HG03342 (cell line): ENCODE measurements at regions not wholly inside any gene's neighbourhood (a gene's known extent, or its start where the extent isn't known, plus 50 kb on each side); places are given as distances from the start of the nearest gene placed in this dataset.

Experiments
- ATAC-seq: cut with Tn5 transposase; IDR thresholded peaks from one replicate; pipeline ENCODE4 v1.9.1; 2021; ENCODE audit warnings: mild to moderate bottlenecking, moderate library complexity; ENCODE audit not compliant: unreplicated experiment

DNA sequence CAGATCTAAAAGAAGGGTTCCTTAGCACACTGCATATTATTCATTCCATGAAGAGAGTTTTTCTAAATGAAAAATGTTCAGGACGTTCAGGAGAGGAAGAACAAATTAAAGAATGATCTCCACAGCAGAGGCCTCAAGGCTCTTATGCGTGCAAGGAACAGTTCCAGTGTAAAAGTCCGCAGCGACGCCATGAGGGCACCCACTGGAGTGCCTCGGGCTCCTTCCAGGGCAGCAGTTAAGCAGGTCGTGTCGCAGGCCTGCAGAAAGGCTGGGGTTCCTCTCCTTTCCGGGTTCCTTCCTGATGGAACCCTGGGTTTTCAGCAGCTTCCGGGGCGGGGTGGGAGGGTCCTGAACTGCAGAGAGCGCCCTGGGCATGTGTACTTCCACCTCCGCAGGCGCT, 87.1 kb upstream of the SELENOP start:
- no peak for ATAC-seq

GRCh38 chr5:42896523-42896922, 84.8 kb upstream of the SELENOP start:
- no peak for ATAC-seq

GRCh38 chr5:42894057-42894456, 82.4 kb upstream of the SELENOP start:
- no peak for ATAC-seq

- ATAC-seq: peak; percentile 92
These were observed 77.7 kb upstream of the SELENOP start for GRCh38 chr5:42889311-42889933.

GRCh38 chr5:42888771-42889170, 77.1 kb upstream of the SELENOP start:
- no peak for ATAC-seq

DNA sequence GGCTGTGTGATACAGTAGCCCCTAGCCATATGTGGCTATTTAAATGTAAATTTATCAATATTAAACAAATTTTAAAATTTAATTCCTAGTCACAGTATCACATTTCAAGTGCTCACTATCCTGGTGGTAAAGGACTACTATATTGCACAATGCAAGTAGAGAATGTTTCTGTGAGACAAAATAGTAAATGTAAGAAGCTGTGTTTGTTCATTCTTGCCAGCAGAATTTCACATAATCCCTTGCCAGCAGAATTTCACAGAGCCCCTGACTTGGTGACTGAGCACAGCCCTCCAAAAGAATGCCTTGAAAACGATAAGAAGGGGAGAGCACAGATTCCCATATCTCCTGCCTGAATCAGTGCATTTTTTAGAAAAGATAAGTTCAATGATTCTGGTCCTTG, 75.9 kb upstream of the SELENOP start:
- no peak for ATAC-seq

DNA sequence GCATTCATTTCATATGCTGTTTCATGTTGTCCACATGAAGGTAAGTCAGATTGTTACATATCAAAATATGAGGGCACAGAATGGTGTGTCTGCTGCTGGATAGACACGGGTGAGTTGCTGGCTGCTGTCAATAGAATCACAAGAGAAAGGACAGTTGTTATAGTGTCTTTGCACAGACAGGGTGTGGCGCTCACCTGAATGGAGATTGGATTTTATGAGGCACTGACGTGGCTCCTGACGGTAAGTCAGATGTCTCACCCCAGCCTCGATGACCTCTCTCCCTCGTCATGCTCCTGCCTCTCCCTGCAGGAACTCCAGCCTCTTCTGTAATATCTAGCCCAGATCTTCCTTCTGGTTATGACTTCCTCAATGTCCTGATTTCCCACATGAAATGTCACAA, 75.4 kb upstream of the SELENOP start:
- no peak for ATAC-seq

DNA sequence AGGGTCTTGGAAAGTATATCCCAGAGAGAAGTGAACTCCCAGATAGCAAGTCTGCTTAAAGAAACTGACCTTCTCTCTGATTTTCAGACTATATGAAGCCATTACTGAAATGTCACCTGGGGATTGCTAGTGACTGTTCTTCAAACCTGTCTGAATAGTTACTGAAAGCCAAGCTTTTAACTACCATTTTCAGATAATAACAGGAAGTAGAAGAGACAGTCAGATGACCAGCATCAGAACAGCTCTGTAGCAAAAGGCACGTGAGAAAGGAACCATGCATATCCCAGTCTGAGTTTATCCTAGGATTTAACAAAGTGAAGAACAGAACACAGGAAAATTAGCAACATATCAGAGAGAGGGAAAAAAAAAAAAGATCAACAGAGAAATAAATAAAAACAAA, 74.9 kb upstream of the SELENOP start:
- no peak for ATAC-seq

- no peak for ATAC-seq
These were observed 72.6 kb upstream of the SELENOP start for GRCh38 chr5:42884326-42884725.

DNA sequence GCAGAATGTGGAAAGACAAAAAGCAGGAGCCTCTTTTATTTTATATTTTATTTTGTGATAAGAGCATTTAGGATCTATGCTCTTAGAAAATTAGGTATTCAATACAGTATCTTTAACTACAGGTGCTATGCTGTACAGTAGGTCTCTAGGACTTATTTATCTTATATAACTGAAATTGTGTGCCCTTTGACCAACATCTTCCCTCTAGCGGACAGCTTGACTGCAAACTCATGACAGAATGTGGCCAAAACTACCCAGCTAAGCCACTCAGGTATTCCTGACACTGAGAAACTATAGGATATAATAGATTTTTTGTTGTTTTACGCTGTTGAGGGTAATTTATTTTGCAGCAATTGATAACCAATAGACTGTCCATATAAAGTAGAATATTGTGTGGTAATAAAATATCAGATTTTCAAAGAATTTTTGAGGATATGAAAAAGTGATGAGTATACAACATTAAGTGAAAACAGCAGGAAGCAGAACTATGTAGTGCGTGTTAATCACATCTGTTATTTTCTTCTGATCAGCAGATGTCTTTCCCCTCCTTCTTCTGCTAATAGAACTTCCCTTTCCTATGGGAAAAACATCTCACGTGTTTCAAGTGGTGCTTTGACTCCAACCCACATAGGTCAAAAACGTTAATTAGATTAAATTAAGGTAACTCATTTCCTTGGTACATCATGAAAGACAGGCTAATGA, 69.9 kb upstream of the SELENOP start:
- no peak for ATAC-seq

- ATAC-seq: no peak
These were observed 68.9 kb upstream of the SELENOP start for GRCh38 chr5:42880496-42881150.

- ATAC-seq: no peak
These were observed 67.6 kb upstream of the SELENOP start for GRCh38 chr5:42879291-42879690.

GRCh38 chr5:42878550-42878949, 66.9 kb upstream of the SELENOP start:
- ATAC-seq: no peak

GRCh38 chr5:42878041-42878440, 66.3 kb upstream of the SELENOP start:
- no peak for ATAC-seq

- ATAC-seq: no peak
These were observed 65.7 kb upstream of the SELENOP start for GRCh38 chr5:42877431-42877830.

- ATAC-seq: no peak
These were observed 64.7 kb upstream of the SELENOP start for GRCh38 chr5:42876375-42876844.

- no peak for ATAC-seq
These were observed 64.2 kb upstream of the SELENOP start for GRCh38 chr5:42875785-42876374.

GRCh38 chr5:42875211-42875610, 63.5 kb upstream of the SELENOP start:
- ATAC-seq: no peak

DNA sequence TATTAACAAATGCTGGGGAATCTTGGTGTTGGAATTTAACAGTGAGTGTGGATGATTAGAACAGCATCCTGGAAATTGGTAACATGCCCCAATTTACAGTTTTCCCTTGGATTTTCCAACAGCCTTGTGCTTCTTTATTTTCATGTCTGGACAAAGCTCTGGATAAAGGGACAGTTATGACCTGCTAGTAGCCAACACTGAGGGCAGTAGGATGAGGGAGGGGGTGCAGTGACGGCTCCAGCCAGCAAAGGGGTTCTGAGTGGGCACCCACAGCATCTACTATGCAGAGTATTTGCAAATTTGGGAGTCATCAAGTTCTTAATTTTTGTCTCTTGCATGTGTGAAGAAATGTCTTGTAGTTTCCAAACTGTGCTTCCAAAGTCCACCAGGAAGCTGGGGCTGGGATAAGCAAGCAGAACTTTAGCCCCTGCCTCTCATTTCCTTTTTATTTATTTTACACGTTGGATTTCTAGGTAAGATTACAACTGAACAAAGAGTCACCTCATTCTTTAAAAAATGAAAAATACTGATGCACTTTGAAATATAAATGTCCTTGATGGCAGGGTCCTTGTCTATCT, 63.0 kb upstream of the SELENOP start:
- ATAC-seq: no peak

GRCh38 chr5:42872865-42873264, 61.2 kb upstream of the SELENOP start:
- ATAC-seq: no peak

GRCh38 chr5:42870882-42871418, 59.3 kb upstream of the SELENOP start:
- ATAC-seq: no peak
